ENCODE measurements at regions not wholly inside any gene's neighbourhood (a gene's known extent, or its start where the extent isn't known, plus 50 kb on each side); places are given as distances from the start of the nearest gene placed in this dataset.
A peak's percentile ranks its signal among the peaks of the same experiment; 100 is the strongest.

DNA sequence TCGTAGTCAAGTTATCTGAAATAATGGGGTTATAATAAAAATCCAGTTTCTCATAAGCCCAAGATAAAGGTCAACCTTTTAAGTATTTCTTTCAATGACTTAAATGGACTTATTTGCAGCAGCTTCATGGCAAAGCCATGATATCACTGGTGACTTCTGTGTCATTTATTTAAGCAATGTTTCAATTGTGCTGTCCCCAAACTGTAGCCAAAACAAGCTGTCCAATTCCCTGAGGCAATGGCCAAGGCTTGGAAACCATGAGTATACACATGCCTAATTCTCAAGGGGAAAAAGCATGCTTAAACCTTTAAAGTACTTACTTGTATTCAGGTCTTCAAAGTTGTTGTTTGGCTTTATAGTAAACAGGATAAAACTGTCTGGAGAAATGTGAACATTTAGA, 376.4 kb upstream of the TNC start:
- DNase-seq (ENCODE audit: low read depth, low spot score), result no peak
- BruUV-seq (replicated peaks), result no TSS peak
- Histone ChIP-seq H3K36me3 (ENCODE audit: control insufficient read depth, insufficient read depth, low read length) (no peaks in the 10 kb centered on the region), H3K9me3 (ENCODE audit: control insufficient read depth, insufficient read depth, low read depth, low read length) (no peaks in the 10 kb centered on the region), H3K27me3 (ENCODE audit: control insufficient read depth, insufficient read depth, low read length) (no peaks in the 10 kb centered on the region), H3K4me3 (ENCODE audit: low read depth in 2 of 2, low read length in 2 of 2) (no peak overlapping the region), H3K4me1 (ENCODE audit: control insufficient read depth, insufficient read depth, low read length) (no peaks in the 10 kb centered on the region), H3K27ac (ENCODE audit: low read length) (no peak overlapping the region)
- POLR2A ChIA-PET, result no interaction called here
- intact Hi-C loops (cut with micrococcal nuclease; ENCODE audit: unreplicated experiment) (no loop called here), in situ Hi-C loops (cut with HindIII; ENCODE audit: low pct_unique_long_range_greater_than_20kb, low sequenced_read_pairs) (no loop called here)
- CTCF ChIA-PET, result no interaction called here
- TF ChIP-seq SIN3A (IDR thresholded peaks at IDR 0.05; ENCODE audit: borderline replicate concordance, insufficient read depth, low read depth, low read length) (no peak), POLR2AphosphoS5 (IDR thresholded peaks at IDR 0.05; ENCODE audit: low read depth, low read length) (no peak), CTCF (IDR thresholded peaks at IDR 0.05) (no peak), TCF7L2 (IDR thresholded peaks at IDR 0.05; ENCODE audit: low read depth, low read length) (no peak), REST (IDR thresholded peaks at IDR 0.05; ENCODE audit: insufficient read depth in 1 of 2, low read depth in 2 of 2, low read length in 1 of 2) (no peak)
- no peak for ATAC-seq

DNA sequence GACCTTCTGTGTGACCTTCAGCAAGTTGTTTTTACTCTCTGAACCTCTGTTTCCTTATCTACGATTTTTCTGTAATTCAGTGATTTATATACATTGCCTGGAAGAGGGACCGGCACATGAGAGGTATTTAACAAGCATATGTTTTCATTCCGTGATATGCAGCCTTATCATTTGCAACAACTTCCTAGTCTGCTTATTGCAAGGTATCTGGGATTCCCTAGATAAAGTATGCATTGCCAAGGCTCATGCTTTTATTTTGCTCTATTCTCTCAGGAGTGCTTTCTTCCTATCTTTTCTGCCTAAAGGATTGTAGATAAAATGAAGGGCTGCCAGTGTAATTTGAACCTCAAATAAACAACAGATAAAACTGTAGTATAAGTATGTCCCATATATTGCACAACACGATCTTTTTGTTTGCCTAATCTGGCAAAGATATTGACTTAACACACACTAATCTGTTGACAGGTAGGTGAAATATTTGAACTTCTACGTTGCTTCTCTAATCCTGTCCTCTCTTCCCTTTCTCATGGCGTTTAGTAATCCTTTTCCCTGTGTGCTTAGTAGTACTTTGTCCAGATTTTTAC, 377.2 kb upstream of the TNC start:
- Histone ChIP-seq H3K4me3 (ENCODE audit: low read depth in 2 of 2, low read length in 2 of 2) (no peak overlapping the region), H3K9me3 (ENCODE audit: control insufficient read depth, insufficient read depth, low read depth, low read length) (no peaks in the 10 kb centered on the region), H3K4me1 (ENCODE audit: control insufficient read depth, insufficient read depth, low read length) (no peaks in the 10 kb centered on the region), H3K36me3 (ENCODE audit: control insufficient read depth, insufficient read depth, low read length) (no peaks in the 10 kb centered on the region), H3K27ac (ENCODE audit: low read length) (no peak overlapping the region), H3K27me3 (ENCODE audit: control insufficient read depth, insufficient read depth, low read length) (no peaks in the 10 kb centered on the region)
- TF ChIP-seq SIN3A (IDR thresholded peaks at IDR 0.05; ENCODE audit: borderline replicate concordance, insufficient read depth, low read depth, low read length), result no peak
- no peak for TF ChIP-seq POLR2AphosphoS5 (IDR thresholded peaks at IDR 0.05; ENCODE audit: low read depth, low read length)
- TF ChIP-seq REST (IDR thresholded peaks at IDR 0.05; ENCODE audit: insufficient read depth in 1 of 2, low read depth in 2 of 2, low read length in 1 of 2), result no peak
- TF ChIP-seq TCF7L2 (IDR thresholded peaks at IDR 0.05; ENCODE audit: low read depth, low read length), result 0 out of 2 replicates have a peak, but pooled peaks have one; percentile 37
- no peak for TF ChIP-seq CTCF (IDR thresholded peaks at IDR 0.05)
- BruUV-seq (replicated peaks), result no TSS peak
- ChIA-PET POLR2A (no interaction called here), CTCF (no interaction called here)
- DNase-seq (ENCODE audit: low read depth, low spot score), result no peak
- in situ Hi-C loops (cut with HindIII; ENCODE audit: low pct_unique_long_range_greater_than_20kb, low sequenced_read_pairs), result no loop called here
- ATAC-seq, result no peak
- intact Hi-C loops (cut with micrococcal nuclease; ENCODE audit: unreplicated experiment), result no loop called here
